Upper lobe of left lung (tissue), 6 donors: ENCODE measurements at regions not wholly inside any gene's neighbourhood (a gene's known extent, or its start where the extent isn't known, plus 50 kb on each side); places are given as distances from the start of the nearest gene placed in this dataset.

Experiments used
- ATAC-seq, 2 donors: fragments of 200-7000 bp; cut with Tn5 transposase; one replicate each; pipeline ENCODE4 v1.9.1; 2022; ENCODE audit warnings: mild to moderate bottlenecking in 2 of 2, moderate library complexity in 2 of 2; ENCODE audit not compliant: low FRiP score in 2 of 2
- DNase-seq, 2 donors: peaks; one replicate each; pipeline ENCODE4 v3.0.0-alpha.2; 2019 to 2020
- H3K27ac ChIP-seq, 4 donors: fragments of 200-600 bp; sonication (generic); one replicate each; pipeline ENCODE4 v1.5.1; 2016 to 2019
- H3K27me3 ChIP-seq, 4 donors: fragments of 200-600 bp; sonication (generic); one replicate each; pipeline ENCODE4 v1.5.1; 2017 to 2019
- H3K36me3 ChIP-seq, 4 donors: fragments of 200-600 bp; sonication (generic); one replicate each; pipeline ENCODE4 v1.5.1; 2016 to 2019
- H3K4me1 ChIP-seq, 4 donors: fragments of 200-600 bp; sonication (generic); one replicate each; pipeline ENCODE4 v1.5.1; 2018 to 2019
- H3K4me3 ChIP-seq, 4 donors: fragments of 200-600 bp; sonication (generic); one replicate each; pipeline ENCODE4 v1.5.1; 2017 to 2019; ENCODE audit warnings: mild to moderate bottlenecking in 2 of 4, moderate library complexity in 1 of 4
- H3K9me3 ChIP-seq, 4 donors: fragments of 200-600 bp; sonication (generic); one replicate each; pipeline ENCODE4 v1.5.1; 2018 to 2019
- CTCF ChIP-seq, 6 experiments: fragments of 450-650 bp in 4 of 6; fragments of 200-600 bp in 2 of 6; sonication (generic) in 2 of 6; IDR thresholded peaks; one replicate each; pipeline ENCODE4 v1.5.1; 2016 to 2019; ENCODE audit warnings: antibody characterized with exemption in 6 of 6
- EP300 ChIP-seq, 4 donors: sonication (generic); formaldehyde crosslinking; IDR thresholded peaks; one replicate each; pipeline ENCODE4 v1.5.1; 2017; ENCODE audit warnings: antibody characterized with exemption in 4 of 4, control low read depth in 2 of 4
- POLR2A ChIP-seq, 4 donors: fragments of 450-650 bp; IDR thresholded peaks; one replicate each; pipeline ENCODE4 v1.5.1; 2016 to 2017; ENCODE audit warnings: antibody characterized with exemption in 4 of 4, mild to moderate bottlenecking in 2 of 4
- POLR2AphosphoS5 ChIP-seq, 2 donors: sonication (generic); formaldehyde crosslinking; IDR thresholded peaks; one replicate each; pipeline ENCODE4 v1.5.1; 2017; ENCODE audit warnings: antibody characterized with exemption in 2 of 2
- WGBS, 2 donors: methylation state at CpG; one replicate each; pipeline ENCODE4 v1.1.5; 2017 to 2018; 5-methylcytosine and 5-hydroxymethylcytosine counted together
- donor health status: DM: no; HTN: no; CAD: no; lungs with moderate emphysema.
- donor health status: DM: no; HTN: yes; CAD: no; lungs with severe emphysema.

GRCh38 chr5:5780253-5780652, 357.8 kb downstream of the ICE1 start:
- no peak for ATAC-seq

GRCh38 chr5:5777013-5777412, 354.5 kb downstream of the ICE1 start:
- Histone ChIP-seq H3K27me3 (no peaks in the 10 kb centered on the region), H3K4me1 (no peaks in the 10 kb centered on the region), H3K36me3 (no peaks in the 10 kb centered on the region), H3K9me3 (no peaks in the 10 kb centered on the region), H3K27ac (no peak overlapping the region), H3K4me3 (no peak overlapping the region)
- DNase-seq (no peak), ATAC-seq (no peak)
- 92 to 93% methylated on average over 2 of the region's 2 CpGs for WGBS, 2 donors
- TF ChIP-seq POLR2A (IDR thresholded peaks at IDR 0.05), result no peak
- TF ChIP-seq POLR2AphosphoS5 (IDR thresholded peaks at IDR 0.05), result no peak
- no peak for TF ChIP-seq CTCF (IDR thresholded peaks at IDR 0.05)
- no peak for TF ChIP-seq EP300 (IDR thresholded peaks at IDR 0.05)

More at GRCh38 chr5:5780253-5780652, 357.8 kb downstream of the ICE1 start:
- Histone ChIP-seq H3K36me3 (no peaks in the 10 kb centered on the region), H3K27me3 (no peaks in the 10 kb centered on the region), H3K4me1 (no peaks in the 10 kb centered on the region), H3K9me3 (no peaks in the 10 kb centered on the region), H3K4me3 (no peak overlapping the region), H3K27ac (no peak overlapping the region)
- TF ChIP-seq EP300 (IDR thresholded peaks at IDR 0.05) (no peak), POLR2AphosphoS5 (IDR thresholded peaks at IDR 0.05) (no peak), POLR2A (IDR thresholded peaks at IDR 0.05) (no peak), CTCF (IDR thresholded peaks at IDR 0.05) (no peak)
- WGBS, 2 donors, result 84 to 86% methylated on average over 3 of the region's 3 CpGs
- DNase-seq, result no peak

GRCh38 chr5:5772202-5772601, 349.7 kb downstream of the ICE1 start:
- no peaks in the 10 kb centered on the region for H3K4me1 ChIP-seq
- no peaks in the 10 kb centered on the region for H3K27me3 ChIP-seq
- WGBS, 2 donors, result 78 to 98% methylated on average over 3 of the region's 3 CpGs
- H3K4me3 ChIP-seq, result no peak overlapping the region
- no peak for DNase-seq
- no peaks in the 10 kb centered on the region for H3K9me3 ChIP-seq
- no peak for TF ChIP-seq EP300 (IDR thresholded peaks at IDR 0.05)
- no peak for TF ChIP-seq CTCF (IDR thresholded peaks at IDR 0.05)
- no peak for TF ChIP-seq POLR2AphosphoS5 (IDR thresholded peaks at IDR 0.05)
- no peak for TF ChIP-seq POLR2A (IDR thresholded peaks at IDR 0.05)
- ATAC-seq, result no peak
- H3K27ac ChIP-seq, result no peak overlapping the region
- H3K36me3 ChIP-seq, result no peaks in the 10 kb centered on the region

GRCh38 chr5:5770825-5771224, 348.3 kb downstream of the ICE1 start:
- 62 to 82% methylated on average over 2 of the region's 2 CpGs for WGBS, 2 donors
- Histone ChIP-seq H3K9me3 (no peaks in the 10 kb centered on the region), H3K4me1 (no peaks in the 10 kb centered on the region), H3K27me3 (no peaks in the 10 kb centered on the region), H3K36me3 (no peaks in the 10 kb centered on the region), H3K4me3 (no peak overlapping the region), H3K27ac (no peak overlapping the region)
- ATAC-seq (no peak), DNase-seq (no peak)
- TF ChIP-seq EP300 (IDR thresholded peaks at IDR 0.05) (no peak), POLR2AphosphoS5 (IDR thresholded peaks at IDR 0.05) (no peak), POLR2A (IDR thresholded peaks at IDR 0.05) (no peak), CTCF (IDR thresholded peaks at IDR 0.05) (no peak)

- peak; percentile 48 to 60 for ATAC-seq
- 64 to 79% methylated on average over 3 to 5 of the region's 5 CpGs for WGBS, 2 donors
- Histone ChIP-seq H3K36me3 (no peaks in the 10 kb centered on the region), H3K4me3 (no peak overlapping the region), H3K27ac (no peak overlapping the region), H3K4me1 (no peaks in the 10 kb centered on the region), H3K27me3 (no peaks in the 10 kb centered on the region), H3K9me3 (no peaks in the 10 kb centered on the region)
- DNase-seq, result peak in 1 of 2 donors; percentile 71
- TF ChIP-seq POLR2AphosphoS5 (IDR thresholded peaks at IDR 0.05), result no peak
- TF ChIP-seq POLR2A (IDR thresholded peaks at IDR 0.05), result no peak
Measured at GRCh38 chr5:5767286-5767928, 344.9 kb downstream of the ICE1 start.
